Smooth muscle cell of the brain vasculature (primary cell): ENCODE measurements at regions not wholly inside any gene's neighbourhood (a gene's known extent, or its start where the extent isn't known, plus 50 kb on each side); places are given as distances from the start of the nearest gene placed in this dataset.
"Not testable (repeated sequence)": the region's sequence is repeated elsewhere in the genome, so short reads cannot be mapped to it uniquely, and the experiment has no call there.

Experiments
- DNase-seq: peaks from one replicate; pipeline ENCODE4 v3.0.0-alpha.2; 2012; ENCODE audit warnings: low read depth, low spot score

GRCh38 chr6:169406804-169407203, 153.2 kb upstream of the THBS2 start:
- no peak for DNase-seq

DNA sequence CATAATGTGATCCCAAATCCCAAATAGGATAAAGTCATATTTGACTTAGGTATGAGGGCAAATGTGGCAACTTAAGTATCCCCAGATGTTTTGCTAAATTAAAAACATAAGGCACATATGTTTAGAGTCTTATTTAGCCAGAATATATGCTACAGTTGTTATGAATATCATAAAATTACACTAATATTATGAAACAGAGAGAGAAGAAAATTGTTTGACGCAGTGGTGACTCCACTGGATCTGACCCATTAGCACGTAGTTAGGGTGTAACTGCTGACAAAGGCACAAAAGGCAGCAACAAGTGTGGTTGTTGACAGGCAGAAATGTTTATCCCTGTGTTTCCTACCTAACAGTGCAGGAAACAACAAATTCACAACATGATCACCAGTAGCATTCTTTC, 152.4 kb upstream of the THBS2 start:
- DNase-seq = no peak

DNA sequence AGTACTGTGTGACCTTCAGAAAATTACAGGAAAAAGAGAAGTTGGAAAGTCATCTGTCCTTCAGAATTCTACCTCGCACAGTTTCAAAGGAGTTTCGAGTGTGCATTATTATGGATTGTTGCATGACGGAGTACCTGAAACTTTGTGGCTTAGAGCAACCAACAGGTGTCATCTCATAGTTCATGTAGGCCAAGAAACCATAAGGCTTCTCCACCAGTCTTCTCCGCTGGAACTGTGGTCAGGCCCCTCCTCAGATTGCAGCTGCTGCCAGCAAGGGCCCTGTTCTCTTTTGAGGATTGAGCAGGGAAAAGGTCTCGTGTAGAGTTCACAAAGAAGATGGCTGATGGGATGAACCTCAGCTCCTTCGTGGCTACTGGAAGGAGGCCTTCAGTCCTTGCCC, 151.2 kb upstream of the THBS2 start:
- DNase-seq = no peak

- DNase-seq = no peak
Measured at GRCh38 chr6:169398342-169399105, 144.9 kb upstream of the THBS2 start.

- DNase-seq = no peak
Measured at GRCh38 chr6:169397684-169398083, 144.0 kb upstream of the THBS2 start.

GRCh38 chr6:169396554-169397163, 143.0 kb upstream of the THBS2 start:
- DNase-seq = no peak

GRCh38 chr6:169396009-169396539, 142.4 kb upstream of the THBS2 start:
- not testable (repeated sequence) for DNase-seq

- no peak for DNase-seq
Measured at GRCh38 chr6:169395080-169395805, 141.6 kb upstream of the THBS2 start.

GRCh38 chr6:169393753-169394152, 140.1 kb upstream of the THBS2 start:
- DNase-seq = no peak

DNA sequence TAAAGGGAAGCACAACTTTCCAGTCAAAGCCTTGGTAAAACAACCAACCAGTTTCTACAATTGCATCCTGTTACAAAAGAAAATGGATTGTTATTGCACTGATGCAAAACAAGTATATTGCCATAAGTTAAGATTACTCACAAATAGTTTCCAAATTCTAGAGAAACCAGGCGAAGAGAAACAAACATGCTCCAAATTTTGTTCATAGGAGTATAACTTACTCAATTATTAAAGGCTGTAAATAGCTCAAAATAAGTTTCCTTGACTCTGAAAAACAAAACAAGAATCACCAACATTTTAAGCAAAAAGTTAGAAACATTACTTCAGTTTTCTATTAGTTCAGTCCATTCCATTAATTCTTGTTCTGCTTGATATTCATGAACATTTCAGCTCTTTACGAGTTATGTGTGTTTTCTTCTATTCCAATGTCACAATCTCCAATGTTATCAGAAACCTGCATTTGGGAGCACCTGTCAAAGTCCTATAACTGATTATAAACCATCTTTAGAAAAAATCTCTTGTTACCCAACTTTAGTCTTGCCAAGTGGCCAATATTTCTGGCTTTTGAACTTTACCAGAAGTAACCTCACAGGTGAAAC, 137.9 kb upstream of the THBS2 start:
- DNase-seq = no peak

DNA sequence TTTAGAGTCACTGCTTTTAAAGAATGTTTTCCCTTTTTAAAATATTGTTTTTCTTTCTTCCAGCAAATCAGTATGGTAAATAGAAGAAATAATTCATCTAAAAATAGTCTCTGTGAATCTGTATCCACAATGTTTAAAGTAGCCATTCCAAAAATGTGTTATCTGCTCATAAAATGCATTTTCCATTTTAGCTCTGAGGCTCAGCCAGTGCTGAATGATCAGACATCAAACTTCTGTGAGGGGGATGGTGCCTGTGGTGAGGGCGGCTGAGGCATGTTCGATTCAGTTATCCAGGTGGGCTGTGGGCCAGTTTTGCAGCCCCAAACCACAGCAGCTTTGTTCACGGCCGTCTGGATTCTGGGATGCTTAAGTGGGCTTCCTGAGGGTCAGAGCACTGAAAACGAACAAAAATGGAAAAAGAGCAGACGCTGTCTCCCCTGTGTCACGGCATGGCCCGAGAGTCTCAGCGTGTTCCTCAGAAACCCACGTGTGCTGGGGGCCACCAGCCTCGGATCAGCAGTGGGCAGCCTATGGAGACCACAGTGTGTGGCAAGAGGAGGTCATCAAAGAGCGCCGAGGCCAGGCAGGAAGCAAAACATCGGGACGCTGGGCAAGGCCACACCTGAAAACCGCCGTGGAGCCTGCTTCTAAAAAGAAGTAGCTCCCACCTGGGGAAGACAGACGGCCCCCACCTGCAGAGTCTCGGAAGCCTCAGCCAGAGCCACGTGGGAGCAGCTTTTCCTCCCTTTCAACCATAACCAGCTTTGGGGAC, 134.9 kb upstream of the THBS2 start:
- DNase-seq = no peak

DNA sequence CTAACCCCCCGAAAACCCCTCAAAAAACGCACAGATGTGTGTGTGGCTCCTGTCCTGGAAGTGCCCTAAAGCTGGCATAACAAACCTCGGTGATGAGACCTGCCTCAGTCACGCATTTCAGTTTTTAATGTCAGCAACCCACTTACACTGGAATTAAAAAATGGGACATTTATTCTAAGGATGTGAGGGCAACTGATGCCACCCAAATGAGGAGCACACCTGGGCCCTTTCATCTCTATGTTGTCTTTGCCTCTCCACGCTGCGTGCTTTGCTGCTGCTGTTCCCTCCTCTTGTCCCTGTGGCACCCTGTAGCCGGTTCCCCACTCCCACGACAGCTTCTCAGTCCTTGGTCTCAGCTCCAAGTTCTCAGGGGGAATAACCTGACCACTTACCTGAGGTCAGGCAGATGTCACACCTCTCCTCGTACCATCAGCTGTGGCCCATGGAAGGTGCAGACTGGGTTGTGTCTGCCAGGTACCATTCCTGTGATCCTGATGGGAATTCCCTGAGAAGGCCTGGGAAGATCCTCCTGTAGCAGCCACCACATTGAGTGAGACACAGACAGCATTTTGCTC, 134.2 kb upstream of the THBS2 start:
- DNase-seq = no peak

DNA sequence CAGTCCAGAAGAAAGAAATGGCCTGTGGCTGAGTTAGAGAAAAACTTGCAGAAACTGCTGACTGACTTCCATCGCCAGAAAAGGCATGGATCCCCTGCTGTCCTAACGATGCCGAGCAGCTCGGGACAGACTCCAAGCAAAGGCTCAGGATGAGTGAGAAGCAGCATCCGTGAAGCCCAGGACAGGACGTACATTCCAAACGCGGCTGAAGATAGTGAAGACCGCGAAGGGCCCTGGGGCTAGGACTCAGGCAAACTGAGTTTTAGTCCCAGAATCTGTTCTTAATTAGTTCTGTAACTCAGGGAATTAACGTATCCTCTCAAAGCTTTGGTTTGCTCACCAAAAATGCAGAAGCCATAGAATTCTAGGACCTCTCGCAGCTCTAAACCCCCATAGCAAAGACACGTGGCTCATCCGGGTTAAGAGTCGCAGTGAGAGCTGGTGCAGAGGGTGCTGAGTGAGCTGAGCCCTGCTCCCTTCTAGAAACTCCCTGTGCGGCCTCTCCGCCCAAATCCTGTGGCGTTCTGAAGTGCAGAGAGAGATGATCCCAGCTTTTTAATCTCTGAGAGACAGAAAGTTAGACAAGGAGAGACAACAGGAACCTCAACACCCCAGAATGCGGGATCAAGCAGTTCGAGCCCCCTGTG, 132.9 kb upstream of the THBS2 start:
- DNase-seq = peak; percentile 31

DNA sequence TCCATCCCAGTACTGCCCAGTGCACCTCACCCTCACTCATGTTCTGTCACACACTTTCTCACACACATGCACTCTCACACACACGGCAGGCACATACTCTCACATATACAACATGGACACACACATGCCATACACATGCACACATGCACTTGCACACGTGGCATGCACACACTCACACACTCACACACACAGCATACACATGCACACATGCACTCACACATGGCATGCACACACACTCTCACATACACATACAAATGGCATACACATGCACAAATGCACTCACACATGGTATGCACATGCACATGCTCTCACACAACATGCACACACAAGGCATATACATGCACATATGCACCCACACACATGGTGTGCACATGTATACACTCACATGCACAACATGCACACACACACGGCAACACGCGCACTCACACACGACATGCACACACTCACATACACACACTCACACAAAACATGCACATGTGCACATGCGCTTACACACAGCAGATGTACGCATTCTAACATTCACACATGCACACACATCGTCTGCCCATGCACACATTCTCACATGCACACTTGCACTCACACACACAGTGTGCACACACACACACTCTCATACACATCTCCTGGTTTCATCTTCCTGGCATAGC, 131.7 kb upstream of the THBS2 start:
- no peak for DNase-seq

GRCh38 chr6:169384291-169384690, 130.6 kb upstream of the THBS2 start:
- no peak for DNase-seq

DNA sequence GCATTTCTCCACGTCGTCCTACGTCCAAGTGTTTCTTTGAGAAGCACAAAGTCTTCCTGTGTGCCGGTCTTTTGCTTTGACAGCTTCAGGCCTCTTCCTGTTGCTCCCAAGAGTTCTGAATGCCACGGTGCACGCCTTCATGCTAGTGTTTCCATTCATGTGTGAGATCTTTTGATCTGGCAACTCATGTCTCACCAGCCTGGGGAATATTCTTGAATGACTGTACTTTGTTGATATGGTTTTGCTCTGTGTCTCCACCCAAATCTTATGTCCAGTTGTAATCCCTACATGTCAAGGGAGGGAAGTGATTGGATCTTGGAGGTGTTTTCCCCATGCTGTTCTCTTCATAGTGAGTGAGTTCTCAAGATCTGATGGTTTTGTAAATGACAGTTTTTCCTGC, 129.6 kb upstream of the THBS2 start:
- DNase-seq = no peak

- no peak for DNase-seq
Measured at GRCh38 chr6:169382735-169383134, 129.1 kb upstream of the THBS2 start.

GRCh38 chr6:169381988-169382387, 128.3 kb upstream of the THBS2 start:
- no peak for DNase-seq

GRCh38 chr6:169380493-169380892, 126.8 kb upstream of the THBS2 start:
- no peak for DNase-seq

GRCh38 chr6:169379495-169380070, 125.9 kb upstream of the THBS2 start:
- DNase-seq = no peak
